Erythroblast (primary cell): ENCODE measurements at regions not wholly inside any gene's neighbourhood (a gene's known extent, or its start where the extent isn't known, plus 50 kb on each side); places are given as distances from the start of the nearest gene placed in this dataset.

Source experiments
- GATA1 ChIP-seq: IDR thresholded peaks from 2 replicates; pipeline ENCODE4 v1.6.1; 2011; ENCODE audit warnings: low read depth, mild to moderate bottlenecking, control low read depth, low read length, moderate library complexity
- POLR2A ChIP-seq: IDR thresholded peaks from 2 replicates; pipeline ENCODE4 v1.6.1; 2011; ENCODE audit warnings: mild to moderate bottlenecking, low read length

DNA sequence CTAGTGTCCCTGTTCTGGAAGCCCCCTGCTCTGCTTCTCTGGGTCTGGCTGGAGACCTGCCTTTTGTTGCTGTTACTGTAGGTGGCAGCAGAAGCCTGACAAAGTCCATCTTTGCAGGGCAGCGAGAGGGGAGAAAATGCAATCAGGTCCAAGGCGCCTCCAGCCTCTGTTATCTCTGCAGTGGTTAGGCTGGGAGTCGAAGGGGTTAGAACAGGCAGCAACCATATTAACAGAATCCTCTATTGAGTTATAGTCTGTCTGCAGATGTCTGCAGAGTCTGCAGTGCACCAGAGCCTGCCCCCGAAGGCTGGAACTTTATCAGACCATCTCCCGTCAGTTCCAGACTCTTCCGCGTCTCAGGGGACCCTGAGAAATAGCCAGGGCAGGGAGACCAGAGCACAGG, 404.9 kb upstream of the EEF2KMT start:
- TF ChIP-seq POLR2A (no peak), GATA1 (no peak)
